ENCODE measurements at regions not wholly inside any gene's neighbourhood (a gene's known extent, or its start where the extent isn't known, plus 50 kb on each side); places are given as distances from the start of the nearest gene placed in this dataset.

DNA sequence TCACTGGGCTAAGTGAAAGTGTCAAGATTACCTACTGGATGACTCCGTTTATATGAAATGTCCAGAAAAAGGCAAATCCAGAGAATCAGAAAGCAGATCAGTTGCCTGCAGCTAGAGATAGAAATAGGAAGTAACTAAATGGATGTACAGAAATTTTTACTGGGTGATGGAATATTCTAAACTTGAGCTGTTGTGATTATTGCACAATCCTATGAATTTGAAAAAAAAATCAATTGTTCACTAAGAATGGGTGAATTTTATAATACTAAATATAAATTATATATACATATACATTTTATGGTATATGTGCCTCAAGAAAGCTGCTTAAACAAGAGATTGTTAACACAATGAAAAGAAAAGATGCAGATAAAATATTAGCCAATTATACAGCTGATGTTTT is 181.1 kb upstream of the C16orf82 start:
- no peak for DNase-seq (ENCODE audit: low read depth)

DNA sequence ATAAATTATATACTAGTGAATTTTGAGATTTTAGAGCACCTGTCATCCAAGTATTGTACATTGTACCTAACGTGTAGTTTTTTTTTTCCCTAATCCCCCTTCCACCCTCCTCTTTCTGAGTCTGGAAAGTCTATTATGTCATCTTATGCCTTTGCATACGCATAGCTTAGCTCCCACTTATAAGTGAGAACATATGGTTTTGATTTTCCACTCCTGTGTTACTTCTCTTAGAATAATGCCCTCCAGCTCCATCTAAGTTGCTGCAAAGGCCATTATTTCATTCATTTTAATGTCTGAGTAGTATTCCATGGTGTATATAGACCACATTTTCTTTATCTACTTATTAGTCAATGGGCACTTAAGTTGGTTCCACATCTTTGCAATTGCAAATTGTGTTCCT is 177.0 kb upstream of the C16orf82 start:
- DNase-seq (ENCODE audit: low read depth) = no peak

DNA sequence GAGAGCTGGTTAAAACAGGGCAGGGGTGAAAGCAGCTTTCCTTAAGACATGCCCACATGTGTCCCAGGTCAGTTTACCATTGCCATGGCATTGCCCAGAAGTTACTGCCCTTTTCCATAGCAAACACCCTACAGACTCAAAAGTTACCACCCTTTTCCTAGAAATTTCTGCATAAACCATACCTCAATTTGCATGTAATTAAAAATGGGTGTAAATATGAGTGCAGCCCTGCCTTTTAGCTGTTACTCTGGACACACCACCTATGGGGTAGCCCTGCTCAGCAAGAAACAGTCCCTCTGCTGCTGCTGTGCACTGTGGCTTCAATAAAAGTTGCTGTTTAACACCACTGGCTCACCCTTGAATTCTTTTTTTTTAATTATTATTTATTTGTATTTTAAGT is 168.5 kb upstream of the C16orf82 start:
- DNase-seq (ENCODE audit: low read depth) = no peak

DNA sequence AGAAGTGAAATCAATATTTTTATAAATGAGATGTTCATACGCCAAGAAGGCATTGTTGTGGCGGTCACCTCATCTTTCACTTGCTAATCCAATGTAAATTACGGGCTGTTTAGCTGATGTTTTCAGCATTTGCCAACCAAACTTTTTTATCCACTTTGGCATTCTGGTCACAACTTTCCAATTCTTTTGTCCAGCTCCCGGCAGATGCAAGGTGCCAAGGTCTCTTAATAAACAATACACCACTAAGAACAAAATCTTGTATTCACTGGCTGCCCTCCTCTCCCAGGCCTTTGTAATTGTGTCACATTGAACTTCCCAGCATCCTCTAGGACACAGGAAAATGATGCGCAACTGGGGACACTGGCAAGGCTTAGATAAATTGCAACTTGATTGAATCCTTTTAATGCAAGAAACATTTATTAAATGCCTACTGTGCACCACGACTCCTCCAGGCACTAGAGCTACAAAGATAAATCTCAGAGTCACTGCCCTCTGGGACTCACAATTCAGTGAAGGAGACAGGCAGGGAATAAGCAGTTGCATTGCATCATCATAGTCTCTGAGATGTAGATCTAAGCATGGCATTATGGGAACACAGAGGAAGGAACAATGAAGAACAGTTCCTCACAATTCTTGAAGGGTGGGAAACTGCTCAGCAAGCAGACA is 165.4 kb upstream of the C16orf82 start:
- no peak for DNase-seq (ENCODE audit: low read depth)

DNA sequence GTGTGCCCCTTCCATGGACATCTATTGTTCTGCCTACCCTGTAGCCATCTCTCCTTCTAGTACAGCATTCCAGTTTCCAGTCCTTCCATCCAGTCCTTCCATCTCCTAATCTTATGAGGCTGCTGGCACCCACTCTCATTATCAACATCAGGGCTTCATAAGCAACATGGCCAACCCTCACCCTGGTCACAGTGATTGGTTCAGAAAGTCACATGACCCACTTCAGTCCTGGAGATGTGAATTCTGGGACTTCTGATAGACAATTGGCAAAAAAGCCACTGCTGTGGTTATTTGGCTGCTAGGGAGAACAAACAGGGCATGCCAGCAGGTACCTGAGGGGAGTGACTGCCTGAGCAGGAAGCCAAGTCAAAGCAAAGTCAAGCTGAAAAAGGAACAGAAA is 164.7 kb upstream of the C16orf82 start:
- no peak for DNase-seq (ENCODE audit: low read depth)

DNA sequence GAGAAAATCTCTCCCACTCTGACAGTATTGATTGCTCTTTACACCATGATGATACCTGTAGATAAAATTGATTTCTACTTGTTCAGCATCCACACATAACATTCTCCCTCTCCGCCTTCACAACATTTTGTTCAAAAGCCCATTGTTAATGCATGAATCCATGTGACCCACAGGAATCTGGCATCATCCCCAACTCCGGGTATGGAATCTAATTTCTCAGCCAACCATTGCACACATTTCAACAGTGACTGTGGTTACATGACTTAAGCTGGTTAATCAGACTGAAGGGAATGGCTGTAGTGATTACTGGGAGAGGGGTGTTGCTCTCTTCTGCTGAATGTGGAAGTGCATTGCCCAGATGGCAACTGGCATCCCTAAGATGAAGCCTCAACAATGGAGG is 161.4 kb upstream of the C16orf82 start:
- DNase-seq (ENCODE audit: low read depth) = no peak

DNA sequence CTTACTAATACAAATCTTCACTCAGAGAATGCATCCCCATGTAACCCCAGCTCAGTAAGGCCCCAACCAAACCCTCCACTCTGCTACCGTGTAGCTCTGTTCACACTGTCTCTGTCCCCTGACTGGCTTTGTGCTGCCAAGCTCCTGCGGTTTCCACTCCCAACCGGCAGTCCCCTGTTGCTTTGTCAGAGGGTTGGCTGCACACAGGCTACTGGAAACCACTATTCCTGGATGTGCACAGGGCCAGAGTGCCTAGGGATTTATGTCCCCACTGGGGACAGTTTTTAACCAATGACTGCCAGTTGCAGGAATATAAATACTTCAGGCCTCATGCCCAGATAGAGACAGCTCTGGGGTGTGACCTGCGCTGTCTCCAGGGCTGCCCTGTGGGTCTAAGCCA is 157.1 kb upstream of the C16orf82 start:
- DNase-seq (ENCODE audit: low read depth) = no peak

DNA sequence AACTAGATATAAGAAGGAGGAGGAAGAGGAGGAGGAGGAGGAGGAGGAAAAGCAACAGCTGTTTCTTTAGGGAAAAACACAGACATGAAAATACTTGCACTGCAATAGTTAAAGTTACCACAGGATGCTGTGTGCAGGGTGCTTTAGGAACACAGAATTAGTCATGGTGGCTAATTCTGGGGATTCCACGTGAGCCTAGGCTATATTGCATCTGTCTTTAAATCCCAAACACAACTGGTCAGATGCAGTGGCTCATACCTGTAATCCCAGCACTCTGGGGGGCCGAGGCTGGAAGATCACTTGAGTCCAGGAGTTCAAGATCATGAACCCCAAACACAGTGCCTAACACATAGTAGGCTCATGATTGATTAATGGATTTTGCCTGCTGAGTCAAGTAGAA is 155.3 kb upstream of the C16orf82 start:
- no peak for DNase-seq (ENCODE audit: low read depth)

DNA sequence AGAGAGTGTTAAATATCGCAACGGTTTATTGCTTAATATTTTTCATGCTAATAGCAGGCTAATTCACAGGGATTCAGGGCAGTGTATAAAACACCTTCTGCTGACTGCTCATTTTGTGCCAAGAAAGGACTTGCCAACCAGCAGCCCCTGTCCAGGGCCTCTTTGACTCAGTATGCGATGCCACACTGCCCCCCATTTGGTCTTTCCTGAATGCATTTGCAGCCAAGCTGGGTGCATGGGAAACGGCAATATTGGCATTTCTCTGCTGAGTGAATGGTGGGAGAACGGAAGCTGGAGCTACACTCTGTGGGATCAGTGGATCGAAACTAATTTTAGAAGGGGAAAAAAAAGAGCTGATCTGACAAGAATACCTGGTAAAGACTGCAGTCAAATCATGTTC is 152.9 kb upstream of the C16orf82 start:
- no peak for DNase-seq (ENCODE audit: low read depth)

DNA sequence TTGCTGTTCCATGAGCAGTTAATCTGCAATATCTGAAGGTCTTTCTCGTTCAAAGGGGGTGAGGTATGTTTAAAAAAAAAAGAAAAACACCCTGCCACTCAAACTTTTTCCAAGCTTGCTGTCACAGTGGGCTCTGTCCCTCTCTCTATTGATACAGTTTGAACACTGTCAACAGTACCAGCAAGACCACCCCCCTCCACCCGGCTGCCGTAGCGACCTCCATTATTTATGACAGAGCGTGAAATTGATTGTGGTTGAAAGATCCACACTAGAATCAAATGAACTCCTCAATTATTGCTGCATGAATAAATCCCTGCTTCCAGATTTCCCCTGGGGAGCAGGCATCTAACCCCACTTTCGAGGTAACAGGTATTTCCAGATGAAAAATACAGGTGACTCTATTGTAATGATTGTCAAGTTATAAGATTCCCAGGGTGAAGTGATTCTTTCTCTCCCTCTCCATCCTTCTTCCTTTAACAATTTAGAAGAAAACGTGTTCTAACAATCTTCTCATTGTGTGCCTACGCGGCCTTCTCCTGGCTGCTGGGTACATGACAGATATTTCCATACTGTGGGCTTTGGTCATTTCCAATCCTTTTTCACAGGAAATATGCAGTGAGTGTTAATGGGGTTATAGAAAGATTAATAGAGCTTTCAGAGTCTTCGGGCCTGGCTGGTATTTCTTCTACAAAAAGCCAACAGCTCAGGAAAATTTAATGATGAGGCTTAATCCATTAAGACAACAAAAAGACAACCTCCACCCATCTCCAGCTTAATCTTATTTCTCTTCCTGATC is 135.7 kb upstream of the C16orf82 start:
- DNase-seq (ENCODE audit: low read depth) = no peak

DNA sequence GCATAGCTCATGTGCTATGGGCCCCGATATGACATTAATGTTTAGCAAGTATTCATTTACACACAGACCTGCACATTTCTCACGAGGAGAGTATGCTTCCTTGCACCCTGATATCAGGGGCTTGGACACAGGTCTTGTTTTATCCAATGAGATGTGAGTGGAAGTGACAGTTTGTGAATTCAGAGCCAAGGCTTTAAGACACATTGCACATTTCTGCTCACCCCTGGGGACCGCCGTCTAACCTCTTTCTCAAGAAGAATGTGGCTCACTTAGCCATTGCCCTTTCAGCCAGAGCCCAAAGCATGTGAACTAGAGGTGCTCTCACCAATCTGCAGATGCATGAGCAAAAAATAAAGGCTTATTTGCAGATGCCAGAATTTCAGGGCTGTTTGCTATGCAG is 116.1 kb upstream of the C16orf82 start:
- no peak for DNase-seq (ENCODE audit: low read depth)

DNA sequence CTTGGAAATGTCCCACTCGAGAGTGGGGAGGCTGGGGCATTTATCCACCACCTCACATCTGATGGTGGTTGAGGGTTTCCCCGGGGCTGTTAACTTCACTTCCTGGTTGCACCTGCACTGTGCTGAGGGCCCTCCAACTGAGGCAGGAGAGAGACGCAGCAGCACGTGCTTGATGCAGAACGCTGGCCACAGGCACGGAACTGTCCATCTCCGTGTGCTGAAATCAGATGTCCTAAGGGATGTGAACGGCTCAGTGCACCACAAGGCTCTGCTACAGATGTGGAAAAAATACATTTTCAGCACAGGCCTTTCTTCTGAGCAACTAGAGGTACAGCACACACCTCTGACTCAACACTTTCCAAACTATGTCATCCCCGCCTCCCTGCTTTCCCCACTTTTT is 114.8 kb upstream of the C16orf82 start:
- no peak for DNase-seq (ENCODE audit: low read depth)

DNA sequence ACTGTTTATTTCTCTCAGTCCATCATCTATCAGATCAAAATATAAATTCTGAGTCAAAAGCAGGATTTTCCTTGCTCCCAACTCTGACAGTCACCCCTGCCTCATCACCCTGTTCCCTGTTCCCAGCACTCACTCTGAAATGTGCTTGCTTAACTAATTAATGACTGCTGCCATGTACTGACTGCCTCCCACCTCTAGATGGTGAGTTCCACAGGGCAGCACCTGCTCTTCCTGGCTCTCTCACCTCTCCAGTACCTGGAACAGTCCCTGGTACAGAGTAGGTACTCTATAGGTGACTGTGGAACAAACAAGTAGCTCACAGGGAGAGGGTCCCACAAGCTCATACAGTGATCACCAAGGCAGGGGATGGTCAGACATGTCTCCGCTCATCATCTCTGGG is 114.3 kb upstream of the C16orf82 start:
- no peak for DNase-seq (ENCODE audit: low read depth)

DNA sequence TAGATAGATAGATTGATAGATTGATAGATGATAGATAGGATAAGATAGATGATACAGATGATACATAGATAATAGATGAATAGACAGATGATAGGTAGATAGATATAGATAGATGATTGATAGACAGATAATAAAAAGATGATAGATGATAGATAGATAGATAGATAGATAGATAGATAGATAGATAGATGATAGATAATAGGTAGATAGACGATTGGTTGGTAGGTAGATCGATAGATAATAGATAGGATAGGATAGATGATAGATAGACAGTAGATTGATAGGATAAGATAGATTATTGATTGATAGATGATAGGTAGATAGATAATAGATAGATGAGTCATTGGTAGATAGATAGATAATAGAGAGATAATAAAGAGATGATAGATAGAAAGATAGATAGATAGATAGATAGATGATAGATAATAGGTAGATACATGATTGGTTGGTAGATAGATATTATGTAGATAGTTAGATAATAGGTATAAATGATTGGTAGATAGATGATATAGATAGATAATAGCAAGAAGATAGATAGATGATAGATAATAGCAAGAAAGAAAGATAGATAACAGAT is 109.4 kb upstream of the C16orf82 start:
- DNase-seq (ENCODE audit: low read depth) = no peak

DNA sequence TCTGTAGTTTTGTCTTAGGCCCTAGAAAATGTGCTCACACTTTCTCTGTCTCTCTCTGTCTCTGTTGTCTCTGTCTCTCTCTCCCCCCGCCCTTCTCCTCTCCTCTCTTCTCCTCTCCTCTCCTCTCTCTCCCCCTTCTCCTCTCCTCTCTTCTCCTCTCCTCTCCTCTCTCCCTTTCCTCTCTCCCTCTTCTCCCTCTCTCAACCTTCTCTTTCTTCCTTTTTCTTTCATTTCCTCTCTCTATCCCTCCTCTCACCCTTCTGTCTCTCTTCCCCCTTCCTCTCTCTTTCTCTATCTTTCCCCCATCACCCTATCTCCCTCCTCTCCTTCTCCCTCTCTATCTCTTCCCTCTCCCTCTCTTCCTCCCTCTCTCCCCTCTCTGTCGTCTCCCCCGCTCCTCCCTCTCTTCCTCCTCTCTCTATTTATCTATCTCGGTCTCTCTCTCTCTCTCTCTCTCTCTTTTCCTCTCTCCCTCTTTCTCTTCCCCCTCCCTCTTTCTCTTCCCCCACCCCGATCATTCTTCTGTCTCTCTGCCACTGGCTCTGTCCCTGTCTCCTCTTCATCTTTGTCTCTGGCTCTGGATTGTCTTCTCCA is 107.2 kb upstream of the C16orf82 start:
- no peak for DNase-seq (ENCODE audit: low read depth)

DNA sequence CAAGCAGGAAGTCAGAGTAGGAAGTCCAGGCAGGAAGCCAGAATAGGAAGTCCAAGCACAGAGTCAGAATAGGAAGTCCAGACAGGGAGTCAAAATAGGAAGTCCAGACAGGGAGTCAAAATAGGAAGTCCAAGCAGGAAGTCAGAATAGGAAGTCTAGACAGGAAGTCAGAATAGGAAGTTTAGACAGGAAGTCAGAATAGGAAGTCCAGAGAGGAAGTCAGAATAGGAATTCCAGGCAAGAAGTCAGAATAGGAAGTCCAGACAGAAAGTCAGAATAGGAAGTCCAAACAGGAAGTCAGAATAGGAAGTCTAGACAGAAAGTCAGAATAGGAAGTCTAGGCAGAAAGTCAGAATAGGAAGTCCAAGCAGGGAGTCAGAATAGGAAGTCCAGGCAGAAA is 105.3 kb upstream of the C16orf82 start:
- no peak for DNase-seq (ENCODE audit: low read depth)

DNA sequence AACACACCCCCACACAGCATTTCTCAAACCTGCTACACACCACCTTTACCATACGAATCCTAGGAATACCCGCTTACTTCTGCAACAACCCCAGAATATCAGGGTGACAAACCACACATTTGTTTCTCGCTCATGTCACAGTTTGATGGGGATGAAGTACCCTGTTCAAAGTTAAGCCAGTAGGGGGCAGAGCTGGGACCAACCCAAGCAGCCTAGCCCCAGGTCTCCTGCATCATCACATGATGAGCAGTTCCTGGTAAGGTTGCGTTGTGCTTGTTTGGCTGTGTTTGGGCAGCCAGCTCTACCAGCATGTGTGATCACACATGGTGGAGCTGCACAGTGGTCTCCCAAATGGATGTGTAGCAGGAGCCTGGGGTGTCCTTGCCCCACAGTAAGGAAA is 103.6 kb upstream of the C16orf82 start:
- no peak for DNase-seq (ENCODE audit: low read depth)

DNA sequence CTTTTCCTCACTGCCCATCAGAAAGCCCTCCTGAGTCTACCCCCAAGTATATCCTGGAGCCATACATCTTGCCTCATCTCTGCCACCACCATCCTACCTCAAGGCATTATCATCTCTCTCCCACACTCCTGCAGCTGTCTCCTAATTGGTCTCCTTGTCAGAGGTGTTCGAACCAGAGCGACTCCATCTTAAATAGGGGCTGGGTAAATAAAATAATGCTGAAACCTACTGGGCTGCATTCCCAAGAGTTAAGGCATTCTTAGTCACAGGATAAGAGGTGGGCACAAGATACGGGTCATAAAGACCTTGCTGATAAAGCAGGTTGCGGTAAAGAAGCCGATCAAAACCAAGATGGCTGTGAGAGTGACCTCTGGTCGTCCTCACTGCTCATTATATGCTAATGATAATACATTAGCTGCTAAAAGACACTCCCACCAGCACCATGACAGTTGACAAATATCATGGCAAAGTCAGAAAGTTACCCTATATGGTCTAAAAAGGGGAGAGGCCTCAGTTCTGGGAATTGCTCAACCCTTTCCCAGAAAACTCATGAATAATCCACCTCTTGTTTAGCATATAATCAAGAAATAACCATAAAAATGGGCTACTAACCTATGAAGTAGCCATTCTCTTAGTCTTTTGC is 97.0 kb upstream of the C16orf82 start:
- DNase-seq (ENCODE audit: low read depth) = no peak

DNA sequence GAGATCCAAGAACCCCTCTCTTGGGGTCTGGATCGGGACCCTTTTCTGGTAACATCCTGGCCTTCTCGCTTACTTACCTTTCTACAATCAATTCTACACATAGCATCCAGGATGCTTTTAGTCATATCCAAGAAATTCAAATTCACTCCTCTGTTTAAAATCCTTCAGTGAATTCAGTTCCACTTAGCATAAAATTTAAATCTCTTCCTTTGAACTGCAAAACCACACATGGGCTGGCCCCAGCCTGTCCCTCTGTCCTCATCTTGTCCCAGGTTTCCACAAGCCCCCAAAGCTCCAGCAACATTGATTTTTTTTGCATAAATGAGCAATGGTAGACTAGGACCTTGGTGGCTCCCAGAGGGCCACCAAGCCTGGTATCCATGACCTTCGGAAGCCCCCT is 96.4 kb upstream of the C16orf82 start:
- DNase-seq (ENCODE audit: low read depth) = no peak

DNA sequence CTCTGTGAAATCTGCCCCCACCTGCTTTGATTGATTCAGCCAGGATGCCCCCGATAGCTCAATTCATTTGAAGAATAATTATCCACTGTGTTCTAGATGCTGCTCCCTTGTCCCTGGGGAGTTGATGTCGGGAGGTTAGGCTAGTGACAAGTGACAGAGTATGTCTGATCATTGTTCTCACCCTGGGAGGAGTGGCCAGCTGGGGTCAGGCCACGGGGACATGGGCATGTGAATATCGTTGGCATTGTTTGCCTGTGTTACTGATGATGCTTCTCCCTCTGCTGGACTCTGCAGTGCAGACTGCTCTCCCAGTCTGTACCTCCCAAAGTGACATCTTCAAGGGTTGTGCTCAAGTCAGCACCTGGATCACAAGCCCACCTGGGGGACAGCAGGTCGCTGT is 89.9 kb upstream of the C16orf82 start:
- no peak for DNase-seq (ENCODE audit: low read depth)

DNA sequence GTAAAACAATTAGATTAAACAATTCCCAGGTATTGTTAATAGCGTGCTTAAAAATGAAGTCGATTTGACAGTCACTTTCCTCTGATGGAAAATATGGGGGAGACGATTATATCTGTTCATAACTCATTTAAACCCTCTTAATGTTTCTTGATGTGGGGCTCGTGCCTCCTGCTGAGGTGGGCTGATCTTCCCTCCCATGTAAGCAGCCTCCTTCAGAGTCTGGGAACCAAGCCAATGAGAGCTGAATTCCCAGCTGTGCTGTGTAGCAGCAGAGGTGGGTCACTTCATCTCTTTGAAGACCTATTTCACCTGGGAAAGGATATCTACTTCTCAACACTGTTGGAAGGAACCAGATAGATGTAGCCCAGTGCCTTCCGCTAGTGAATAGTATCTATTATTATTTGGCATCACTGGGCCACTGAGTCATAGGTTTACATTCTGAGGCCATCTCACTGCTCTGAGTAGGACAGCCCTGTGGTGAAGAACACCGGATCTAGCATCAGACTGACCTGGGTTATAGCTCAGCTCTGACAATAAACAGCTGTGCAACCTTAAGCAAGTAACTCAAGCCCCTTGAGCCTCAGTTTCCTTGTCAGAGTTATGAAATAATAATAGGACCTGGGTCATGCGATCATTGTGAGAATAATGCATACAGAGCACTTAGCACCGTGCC is 85.3 kb upstream of the C16orf82 start:
- no peak for DNase-seq (ENCODE audit: low read depth)

DNA sequence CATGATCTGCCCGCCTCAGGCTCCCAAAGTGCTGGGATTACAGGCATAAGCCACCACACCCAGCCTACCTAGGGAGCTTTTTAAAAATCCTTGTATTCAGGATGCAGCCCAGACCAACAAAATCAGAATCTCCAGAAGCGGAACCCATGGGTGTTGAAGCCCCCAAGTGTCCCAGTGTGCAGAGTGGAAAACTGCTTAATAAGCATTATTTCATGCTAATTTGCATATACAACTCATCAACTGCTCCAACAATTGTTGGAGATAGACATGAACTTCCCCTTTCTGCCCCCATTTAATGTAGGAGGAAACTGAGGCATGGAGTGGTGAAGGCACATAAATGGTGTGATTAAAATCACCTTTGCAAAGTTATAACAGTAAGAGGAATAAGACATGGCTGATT is 84.3 kb upstream of the C16orf82 start:
- no peak for DNase-seq (ENCODE audit: low read depth)
